ENCODE measurements at regions not wholly inside any gene's neighbourhood (a gene's known extent, or its start where the extent isn't known, plus 50 kb on each side); places are given as distances from the start of the nearest gene placed in this dataset.

DNA sequence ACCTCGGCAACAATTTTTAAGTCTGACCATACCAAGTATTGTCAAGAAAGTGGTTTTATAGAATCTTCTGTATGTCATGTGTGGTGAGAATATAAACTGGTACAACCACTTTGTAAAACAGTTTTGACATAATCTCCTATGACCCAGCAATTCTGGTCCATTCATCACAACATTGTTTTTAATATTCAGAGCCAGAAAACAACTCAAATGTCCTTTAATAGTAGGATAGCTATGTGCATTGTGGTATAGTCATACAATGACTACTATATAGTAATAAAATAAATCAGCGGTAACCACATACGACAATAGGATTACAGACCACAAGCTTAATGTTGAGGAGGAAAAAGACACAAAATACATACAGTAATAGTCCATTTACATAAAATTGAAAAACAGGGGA, 175.2 kb upstream of the SPATS2L start:
- no peak for DNase-seq (ENCODE audit: extremely low read depth, low read depth)

DNA sequence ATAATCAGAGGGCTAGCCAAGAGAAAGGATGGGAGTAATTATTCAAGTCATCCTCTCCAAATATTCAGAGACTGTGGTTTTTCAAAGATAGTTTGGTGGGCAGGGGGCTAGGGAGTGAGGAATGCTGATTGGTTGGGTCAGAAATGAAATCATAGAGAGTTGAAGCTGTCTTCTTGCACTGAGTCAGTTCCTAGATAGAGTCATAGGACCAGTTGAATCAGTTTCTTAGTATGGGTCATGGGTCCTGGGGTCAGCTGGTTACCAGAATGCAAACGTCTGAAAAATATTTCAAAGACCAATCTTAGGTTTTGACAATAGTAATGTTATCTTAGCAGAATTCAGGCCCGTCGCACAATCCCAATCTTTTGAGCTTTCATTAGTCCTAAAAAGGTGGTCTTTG, 171.4 kb upstream of the SPATS2L start:
- DNase-seq (ENCODE audit: extremely low read depth, low read depth), result no peak

DNA sequence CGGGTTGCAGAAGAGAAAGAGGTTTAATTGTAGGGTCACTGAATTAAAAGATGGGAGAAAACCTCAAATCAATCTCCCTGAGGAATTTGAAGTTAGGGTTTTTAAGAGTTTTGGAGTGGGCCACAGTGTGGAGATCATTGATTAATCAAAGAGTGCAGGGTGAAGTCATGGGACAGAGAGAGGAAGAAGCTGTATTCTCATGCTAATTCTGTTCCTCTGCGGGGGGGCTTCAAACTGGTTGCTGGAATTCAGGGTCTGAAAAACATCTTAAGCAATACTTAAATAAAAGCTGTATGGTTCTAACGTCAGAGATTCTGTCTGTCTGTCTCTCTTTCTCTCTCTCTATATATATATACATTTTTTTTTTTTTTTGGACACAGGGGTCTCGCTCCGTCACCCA, 169.8 kb upstream of the SPATS2L start:
- DNase-seq (ENCODE audit: extremely low read depth, low read depth), result no peak

DNA sequence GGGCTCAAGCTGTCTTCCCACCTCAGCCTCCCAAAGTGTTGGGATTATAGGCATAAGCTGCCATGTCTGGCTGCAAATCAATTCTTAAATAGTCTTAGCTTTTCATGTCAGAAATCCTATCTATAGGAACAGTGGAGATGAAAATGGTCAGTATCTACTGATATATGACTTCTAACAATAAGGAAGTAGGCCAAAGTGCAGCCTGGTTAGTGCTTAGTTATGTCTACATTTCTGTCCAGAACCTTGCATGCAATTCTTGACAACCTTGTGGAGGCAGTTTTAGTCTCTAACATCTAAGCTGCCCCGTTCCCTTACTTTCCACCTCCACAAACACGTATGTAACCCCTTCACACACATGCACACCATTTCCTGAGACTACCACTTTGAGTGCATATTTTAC, 169.2 kb upstream of the SPATS2L start:
- no peak for DNase-seq (ENCODE audit: extremely low read depth, low read depth)

DNA sequence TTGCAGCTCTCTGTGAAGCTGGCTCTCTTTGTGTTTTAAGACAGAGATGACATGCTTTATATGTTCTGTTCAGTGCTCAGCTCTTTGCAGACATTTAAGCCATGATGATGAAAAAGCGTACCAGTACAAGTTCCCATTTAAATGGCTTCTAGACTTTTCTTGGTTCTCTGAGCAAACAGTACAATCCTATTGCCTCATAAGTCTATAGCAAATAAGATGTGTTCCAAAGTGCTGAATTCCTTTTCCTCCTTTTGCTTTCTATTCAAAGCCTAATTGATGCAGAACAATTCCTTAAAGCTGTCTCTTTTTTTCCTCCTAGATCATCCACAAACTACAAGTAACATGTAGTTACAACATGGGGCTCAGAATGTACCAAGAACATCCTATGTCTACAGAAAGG, 168.8 kb upstream of the SPATS2L start:
- DNase-seq (ENCODE audit: extremely low read depth, low read depth), result no peak

DNA sequence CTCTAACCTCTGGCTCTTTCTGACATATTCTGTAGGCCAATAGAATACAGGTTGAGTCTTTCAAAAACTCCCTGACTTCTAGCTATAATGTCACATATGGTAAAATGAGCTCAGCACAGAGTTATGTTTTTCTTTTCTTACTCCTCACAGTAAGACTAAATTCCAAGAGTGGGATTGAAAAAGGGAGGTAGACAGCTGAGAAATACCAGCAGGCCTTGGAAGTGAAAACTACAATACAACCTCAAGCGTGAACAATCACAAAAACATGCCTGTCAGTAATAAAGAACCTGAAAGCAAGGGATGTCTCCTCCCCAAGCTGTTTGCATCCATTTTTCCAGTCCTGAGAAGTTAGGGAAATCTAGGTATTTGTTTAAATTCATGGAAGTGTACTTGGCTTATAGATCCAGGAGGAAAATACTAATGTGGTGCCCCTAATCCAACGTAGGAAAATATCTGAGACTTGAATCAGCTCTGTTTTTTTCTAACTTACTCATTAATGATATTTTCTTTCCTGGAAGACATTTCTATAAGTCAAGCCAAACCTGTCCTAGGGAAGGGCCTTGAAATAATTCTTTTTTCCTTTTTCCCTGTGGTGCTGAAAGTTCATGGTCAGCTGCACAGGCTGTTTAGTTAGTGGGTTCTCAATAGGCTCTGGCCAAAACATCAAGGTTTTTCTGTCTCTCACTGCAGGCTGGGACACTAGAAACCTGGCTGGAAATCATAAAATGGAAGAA, 167.9 kb upstream of the SPATS2L start:
- no peak for DNase-seq (ENCODE audit: extremely low read depth, low read depth)

DNA sequence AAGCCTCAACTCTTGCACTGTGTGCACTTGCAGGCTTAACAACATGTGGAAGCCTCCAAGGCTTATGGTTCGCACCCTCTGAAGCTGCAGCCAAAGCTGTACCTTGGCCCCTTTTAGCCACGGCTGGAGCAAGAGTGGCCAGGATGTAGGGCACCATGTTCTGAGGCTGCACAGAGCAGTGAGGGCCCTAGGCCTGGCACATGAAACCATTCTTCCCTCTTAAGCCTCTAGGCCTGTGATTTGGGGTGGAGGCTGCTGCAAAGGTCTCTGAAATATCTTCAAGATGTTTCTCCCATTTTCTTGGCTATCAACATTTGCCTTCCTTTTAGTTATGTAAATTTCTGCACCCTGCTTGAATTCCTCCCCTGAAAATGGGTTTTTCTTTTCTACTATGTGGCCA, 161.9 kb upstream of the SPATS2L start:
- no peak for DNase-seq (ENCODE audit: extremely low read depth, low read depth)

DNA sequence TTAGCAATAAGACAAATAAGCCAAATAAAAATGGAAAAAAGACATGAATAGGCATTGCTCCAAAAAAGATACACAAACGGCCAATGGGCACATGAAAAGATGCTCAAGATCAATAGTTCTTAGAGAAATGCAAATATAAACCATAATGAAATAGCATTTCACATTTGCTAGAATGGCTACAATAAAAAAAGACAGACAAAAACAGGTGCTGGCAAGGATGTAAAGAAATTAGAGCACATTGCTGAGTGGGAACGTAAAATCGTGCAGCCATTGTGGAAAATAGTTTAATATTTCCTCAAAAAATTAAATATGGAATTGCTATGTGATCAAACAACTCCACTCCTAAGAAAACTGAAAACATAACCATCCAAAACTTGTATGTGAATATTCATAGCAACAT, 160.0 kb upstream of the SPATS2L start:
- DNase-seq (ENCODE audit: extremely low read depth, low read depth), result no peak

DNA sequence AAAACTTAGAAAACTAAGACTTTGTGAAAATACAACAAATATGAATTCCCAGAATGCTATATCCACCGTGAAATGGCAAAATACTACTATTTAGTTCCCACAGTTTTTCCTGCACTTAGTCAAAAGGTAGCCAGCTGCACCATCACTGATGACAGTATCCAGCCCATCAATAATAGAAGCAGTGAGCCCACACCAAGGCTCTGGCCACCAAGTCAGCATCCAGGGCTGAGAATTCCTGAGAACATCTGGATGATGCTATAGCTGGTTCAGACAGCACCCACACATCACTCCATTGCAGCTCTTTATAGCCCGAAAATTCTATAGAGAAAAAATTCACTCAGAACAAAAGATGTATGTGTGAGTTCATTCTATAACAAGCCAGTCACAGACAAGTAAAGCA, 159.1 kb upstream of the SPATS2L start:
- DNase-seq (ENCODE audit: extremely low read depth, low read depth), result no peak

DNA sequence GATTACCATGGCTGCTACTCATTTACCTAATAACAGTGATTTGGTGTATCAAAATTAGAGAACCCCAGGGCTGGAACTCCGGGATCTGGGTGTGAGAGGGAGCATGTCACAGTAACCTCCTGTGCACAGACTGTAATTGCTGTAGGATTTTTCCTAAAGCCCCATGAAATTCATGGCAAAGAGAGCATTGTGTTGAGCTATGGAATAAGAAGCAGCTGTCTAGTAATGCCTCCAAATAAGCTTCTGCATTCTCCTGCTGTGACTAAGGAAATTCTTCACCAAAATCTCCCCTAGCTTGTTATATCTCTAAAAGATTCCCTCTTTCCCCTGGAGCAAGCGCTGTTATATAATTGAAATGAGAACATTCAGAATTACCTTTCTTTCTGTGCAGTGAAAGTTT, 158.1 kb upstream of the SPATS2L start:
- DNase-seq (ENCODE audit: extremely low read depth, low read depth), result no peak

DNA sequence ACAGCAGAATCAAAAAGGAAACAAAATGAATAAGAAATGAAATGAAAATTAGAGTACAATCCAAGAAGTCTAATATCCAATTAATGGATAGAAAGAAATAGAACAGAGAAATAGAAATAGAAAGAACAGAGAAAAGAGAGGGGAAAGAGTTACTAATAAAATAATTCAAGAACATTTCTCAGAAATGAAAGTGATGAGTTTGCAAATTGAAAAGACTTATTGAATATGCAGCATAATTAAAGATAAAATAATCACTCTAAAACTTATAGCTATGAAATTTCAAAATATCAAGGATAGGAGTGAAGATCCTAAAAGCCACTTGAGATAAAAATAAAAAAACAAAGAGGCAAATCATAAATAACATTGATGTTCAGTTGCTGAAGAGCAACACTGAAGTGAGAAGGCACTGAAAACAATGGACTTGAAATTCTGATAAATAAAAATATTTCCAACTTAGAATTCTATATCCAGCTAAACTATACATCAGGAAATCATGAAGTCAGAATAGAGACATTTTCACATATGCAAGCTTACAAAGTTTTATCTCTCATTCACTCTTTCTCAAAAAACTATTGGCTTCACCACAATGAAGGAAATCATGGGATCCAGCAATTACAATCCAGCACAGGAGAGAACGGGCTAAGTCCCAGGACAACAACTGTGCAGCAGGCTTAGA, 155.9 kb upstream of the SPATS2L start:
- DNase-seq (ENCODE audit: extremely low read depth, low read depth), result no peak

DNA sequence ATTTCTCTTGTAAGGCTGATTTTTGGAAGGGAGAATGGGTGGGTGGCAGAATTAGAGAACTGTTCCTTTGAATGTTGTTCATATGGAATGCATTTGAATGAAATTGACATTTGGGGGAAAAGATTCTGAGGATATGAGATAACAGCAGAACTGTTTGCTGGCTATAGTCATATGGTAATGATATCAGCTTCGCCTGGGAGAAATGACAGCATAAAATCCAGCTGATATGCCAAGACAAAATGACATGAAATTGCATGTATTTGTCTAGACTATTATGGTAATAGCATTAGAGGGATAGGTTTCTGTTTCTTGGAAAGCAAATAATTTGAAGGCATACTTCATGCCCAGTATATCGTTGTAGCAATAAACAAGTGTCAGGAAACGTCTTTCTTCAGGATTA, 150.8 kb upstream of the SPATS2L start:
- no peak for DNase-seq (ENCODE audit: extremely low read depth, low read depth)

DNA sequence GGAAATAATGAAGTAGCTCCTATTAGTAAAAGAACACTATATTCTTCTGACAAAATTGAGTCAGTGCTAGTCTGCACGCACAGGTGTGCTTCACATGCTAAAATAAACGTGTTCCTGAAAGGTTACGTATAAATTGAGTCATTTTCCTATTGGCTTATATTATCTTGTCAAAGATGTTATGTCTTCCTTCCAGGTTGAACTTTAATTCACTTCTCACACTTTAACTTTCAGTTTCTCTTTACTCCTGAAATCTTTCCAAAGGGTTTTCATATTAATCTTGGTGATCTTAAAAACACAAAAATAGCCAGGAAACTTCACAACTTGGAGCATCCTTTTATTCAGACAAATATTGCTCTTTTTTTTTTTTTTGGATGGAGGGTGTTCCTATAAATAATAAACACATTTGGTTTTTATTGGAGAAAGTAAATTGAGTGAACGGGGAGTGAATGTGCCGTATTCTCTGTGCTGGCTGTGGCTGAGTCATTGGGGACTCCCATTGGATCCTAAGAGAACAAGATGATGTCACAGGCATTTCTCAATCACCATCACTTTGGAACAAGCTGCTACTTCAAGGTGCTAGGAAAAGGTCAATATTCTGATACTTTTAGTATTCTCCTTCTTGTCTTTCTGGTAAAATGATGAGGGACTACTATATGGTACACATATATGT, 150.2 kb upstream of the SPATS2L start:
- peak; percentile 81 for DNase-seq (ENCODE audit: extremely low read depth, low read depth)

DNA sequence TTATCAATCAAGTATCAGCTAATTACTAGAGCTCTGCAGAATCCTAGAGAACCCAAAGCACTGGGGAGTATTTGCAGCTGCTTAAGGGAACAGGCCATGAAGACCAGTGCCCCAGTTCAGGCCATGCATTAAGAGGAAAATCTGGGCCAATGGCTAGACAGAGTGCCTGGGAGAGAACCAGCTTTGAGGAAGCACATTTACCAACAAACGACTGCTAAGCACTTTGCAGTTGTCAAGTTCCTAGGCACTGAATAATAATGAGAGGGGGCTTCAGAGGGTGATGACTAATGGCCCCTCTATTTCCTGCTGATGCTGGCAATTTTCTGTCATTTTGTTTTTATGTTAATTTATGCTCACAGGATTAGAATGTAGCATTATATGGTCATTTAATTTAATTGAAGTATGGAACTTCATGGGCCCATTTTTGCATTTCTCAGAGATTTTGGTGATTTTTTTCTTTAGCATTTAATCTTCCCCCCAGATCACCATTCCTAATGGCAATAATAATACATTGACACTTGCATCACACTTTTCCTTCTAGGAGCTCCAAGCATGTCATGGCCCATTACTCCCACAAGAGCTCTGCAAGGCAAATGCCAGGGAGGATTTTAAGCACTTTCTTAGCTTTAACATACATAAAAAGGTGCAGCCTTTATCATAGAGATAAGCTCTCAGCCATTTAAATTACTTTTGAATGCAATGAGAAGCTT, 147.7 kb upstream of the SPATS2L start:
- no peak for DNase-seq (ENCODE audit: extremely low read depth, low read depth)

DNA sequence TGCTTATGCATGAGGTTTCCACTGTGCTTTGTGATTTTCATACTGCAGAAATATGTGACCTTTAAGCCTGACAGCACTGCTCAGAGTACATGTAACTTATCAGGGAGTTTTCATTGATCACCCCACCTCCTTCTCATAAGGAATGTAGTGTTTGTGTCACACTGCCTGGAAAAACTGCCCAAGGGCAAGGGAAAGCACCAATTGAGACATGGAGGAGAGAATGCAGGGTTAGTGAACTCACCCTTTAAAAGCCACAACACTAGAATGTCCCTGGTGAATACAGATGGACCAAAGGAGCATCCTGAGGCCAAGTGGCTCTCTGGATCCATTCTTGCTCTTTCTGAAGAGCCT, 147.2 kb upstream of the SPATS2L start:
- no peak for DNase-seq (ENCODE audit: extremely low read depth, low read depth)

DNA sequence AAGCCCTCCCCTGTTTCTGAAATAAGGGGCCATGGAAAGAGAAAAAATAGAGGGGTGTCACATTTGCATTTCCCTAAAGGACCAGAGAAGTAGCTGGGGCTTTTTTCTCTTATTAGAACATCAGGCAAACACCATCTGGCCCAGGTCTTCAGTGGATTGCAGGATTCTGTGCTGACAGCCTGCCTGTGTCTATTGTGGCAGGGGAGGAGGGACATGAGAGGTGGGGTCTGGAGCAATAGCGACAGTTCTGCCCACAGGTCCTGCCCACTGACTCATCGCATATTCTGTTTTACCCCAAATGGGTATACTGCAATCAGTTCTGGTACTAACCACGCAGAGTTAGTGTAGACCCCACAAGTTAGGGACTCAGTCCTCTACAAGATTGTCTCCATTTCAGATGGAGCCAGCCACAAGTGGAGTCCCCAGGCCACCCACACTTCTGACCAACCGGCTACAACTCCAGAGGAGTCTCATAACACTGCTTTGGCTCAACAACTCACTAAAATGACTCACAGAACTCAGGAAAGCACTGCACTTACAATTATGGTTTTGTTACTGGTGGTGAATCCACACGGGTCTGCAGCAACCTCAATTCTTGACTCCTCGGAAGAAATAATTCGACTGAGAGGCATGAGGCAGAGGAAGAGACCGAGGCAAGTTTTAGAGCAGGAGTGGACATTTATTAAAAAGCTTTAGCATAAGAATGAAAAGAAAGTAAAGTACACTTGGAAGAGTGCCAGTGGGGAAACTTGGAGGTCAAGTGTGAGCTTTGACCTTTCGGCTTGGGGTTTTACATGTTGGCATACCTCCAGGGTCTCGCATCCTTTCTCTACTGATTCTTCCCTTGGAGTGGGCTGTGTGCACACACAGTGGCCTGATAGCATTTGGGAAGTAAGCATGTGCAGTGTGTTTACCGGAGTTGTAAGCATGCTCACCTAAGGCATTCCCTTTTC, 146.4 kb upstream of the SPATS2L start:
- DNase-seq (ENCODE audit: extremely low read depth, low read depth), result no peak

DNA sequence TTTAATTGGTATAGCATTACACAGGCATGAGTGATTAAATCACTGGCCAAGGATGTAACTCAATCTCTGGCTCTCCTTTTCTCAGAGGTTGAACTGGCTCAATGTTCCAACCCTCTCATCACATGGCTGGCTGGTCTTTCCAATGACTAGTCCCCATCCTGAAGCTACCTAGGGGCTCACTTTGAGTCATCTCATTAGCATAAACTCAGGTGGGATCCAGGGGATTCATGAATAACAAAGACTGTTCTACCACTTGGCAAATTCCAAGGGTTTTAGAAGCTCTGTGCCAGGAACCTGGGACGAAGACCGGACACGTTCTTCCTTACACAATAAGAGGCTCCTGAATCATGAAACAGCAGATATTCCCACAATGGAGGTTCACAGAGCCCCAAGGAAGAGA, 145.0 kb upstream of the SPATS2L start:
- DNase-seq (ENCODE audit: extremely low read depth, low read depth), result no peak

DNA sequence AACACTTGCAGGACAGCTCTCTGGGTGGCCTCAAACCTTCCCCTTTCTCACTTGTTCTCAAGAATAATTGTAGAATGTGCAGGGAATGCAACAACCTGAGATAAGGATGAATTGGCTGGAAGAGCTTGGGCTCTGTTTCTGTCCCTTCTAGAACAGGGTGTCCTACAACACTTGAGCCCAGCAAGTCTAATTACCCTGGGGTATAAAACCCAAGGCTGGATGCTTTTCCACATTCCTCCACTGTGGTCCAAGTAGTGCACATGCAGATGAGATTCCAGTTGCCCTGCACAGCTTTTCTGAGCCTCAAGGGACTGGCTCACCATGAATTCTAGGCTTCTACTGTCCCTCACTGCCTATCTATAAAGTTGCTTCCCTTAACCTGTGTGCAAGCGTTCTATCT, 140.8 kb upstream of the SPATS2L start:
- DNase-seq (ENCODE audit: extremely low read depth, low read depth), result no peak

DNA sequence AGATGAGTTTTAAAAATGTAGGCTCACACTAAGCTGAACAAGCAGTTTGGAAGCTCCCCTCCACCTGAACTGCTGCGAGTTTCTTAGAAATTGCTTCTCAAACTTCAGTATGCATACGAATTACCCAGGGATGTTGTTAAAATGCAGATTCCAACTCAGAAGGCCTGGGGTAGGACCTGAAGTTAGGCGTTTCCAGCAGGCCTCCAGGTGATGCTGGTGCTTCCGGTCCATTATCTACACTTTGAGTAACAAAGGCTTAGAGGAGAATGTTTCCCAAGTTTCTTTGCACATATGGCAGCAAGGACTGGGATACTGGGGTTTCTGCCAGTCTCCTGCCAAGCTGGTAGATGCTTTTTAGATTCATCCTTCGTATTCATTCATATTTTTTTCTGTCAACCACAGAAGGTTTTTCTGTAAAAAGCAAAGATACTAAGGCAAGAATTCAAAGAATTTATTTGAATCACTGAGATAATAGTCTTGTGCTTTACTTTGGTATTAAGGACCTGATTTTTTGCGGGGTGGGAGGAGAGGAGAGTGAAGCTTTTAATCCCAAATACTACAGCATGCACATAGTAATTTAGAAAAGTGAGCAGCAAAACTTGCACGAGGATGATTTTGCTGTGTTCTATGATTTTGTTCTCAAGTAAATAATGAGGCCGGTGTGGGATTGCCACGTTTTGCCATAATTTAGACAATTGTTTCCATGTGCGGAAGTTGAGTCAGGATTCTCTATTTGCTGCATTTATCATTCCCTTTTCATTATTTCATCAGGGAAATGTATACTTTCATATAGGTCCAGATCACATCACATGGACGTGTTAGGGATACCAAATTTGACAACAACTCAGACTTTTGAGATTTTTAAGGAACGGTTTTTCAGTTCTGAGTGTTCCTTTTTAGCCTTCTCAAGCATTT, 137.6 kb upstream of the SPATS2L start:
- no peak for DNase-seq (ENCODE audit: extremely low read depth, low read depth)
